ENCODE measurements at regions not wholly inside any gene's neighbourhood (a gene's known extent, or its start where the extent isn't known, plus 50 kb on each side); places are given as distances from the start of the nearest gene placed in this dataset.

- H3K27ac ChIP-seq (ENCODE audit: low read depth in 1 of 2, low read length in 2 of 2) = peak overlapping the region; percentile 74 to 81
- TF ChIP-seq NR2F2 (IDR thresholded peaks at IDR 0.05) (no peak), FOXA1 (IDR thresholded peaks at IDR 0.05) (no peak), CTCF (IDR thresholded peaks at IDR 0.05; ENCODE audit: low read depth, low read length, missing input control) (no peak), FOXA2 (IDR thresholded peaks at IDR 0.05) (no peak), TAF1 (conservative IDR thresholded peaks at IDR 0.05) (peak; percentile 63), YY1 (IDR thresholded peaks at IDR 0.05) (peak; percentile 88), RXRA (IDR thresholded peaks at IDR 0.05) (peak; percentile 19 to 36), SP1 (IDR thresholded peaks at IDR 0.05) (peak; percentile 57), HNF4A (conservative IDR thresholded peaks at IDR 0.05) (peak; percentile 27 to 42), RAD21 (IDR thresholded peaks at IDR 0.05) (peak; percentile 13 to 48)
- no peaks in the 10 kb centered on the region for H3K9me3 ChIP-seq (ENCODE audit: control insufficient read depth in 4 of 4, low read length in 3 of 4)
- H3K36me3 ChIP-seq (ENCODE audit: control insufficient read depth in 4 of 4, insufficient read depth in 3 of 4, low read depth in 1 of 4, low read length in 3 of 4) = no peaks in the 10 kb centered on the region
- H3K27me3 ChIP-seq (ENCODE audit: control insufficient read depth in 4 of 4, insufficient read depth in 4 of 4, low read length in 3 of 4) = no peaks in the 10 kb centered on the region
- 22% methylated on average over 16 of the region's 16 CpGs for WGBS
- peak overlapping the region; percentile 6 to 80 for H3K9ac ChIP-seq (ENCODE audit: low read depth in 1 of 2, low read length in 2 of 2)
- peaks cover 0 to 24% (median 14%) of the 10 kb centered on the region in 4 donors for H3K4me1 ChIP-seq (ENCODE audit: control insufficient read depth in 4 of 4, insufficient read depth in 4 of 4, low read length in 3 of 4)
- H3K4me3 ChIP-seq (ENCODE audit: low read depth in 1 of 3, low read length in 3 of 3) = peak overlapping the region; percentile 5 to 27 (median 24)
- no peak for DNase-seq (ENCODE audit: low spot score)
Measured at GRCh38 chr10:28807760-28808613, 130.7 kb downstream of the BAMBI start.

- TF ChIP-seq NR2F2 (IDR thresholded peaks at IDR 0.05) (no peak), HNF4G (IDR thresholded peaks at IDR 0.05) (no peak)
- Histone ChIP-seq H3K27ac (ENCODE audit: low read depth in 1 of 2, low read length in 2 of 2) (peak overlapping the region; percentile 55 to 81), H3K4me1 (ENCODE audit: control insufficient read depth in 4 of 4, insufficient read depth in 4 of 4, low read length in 3 of 4) (peaks cover 0 to 24% (median 14%) of the 10 kb centered on the region in 4 donors), H3K9me3 (ENCODE audit: control insufficient read depth in 4 of 4, low read length in 3 of 4) (no peaks in the 10 kb centered on the region), H3K27me3 (ENCODE audit: control insufficient read depth in 4 of 4, insufficient read depth in 4 of 4, low read length in 3 of 4) (no peaks in the 10 kb centered on the region), H3K4me3 (ENCODE audit: low read depth in 1 of 3, low read length in 3 of 3) (no peak overlapping the region), H3K36me3 (ENCODE audit: control insufficient read depth in 4 of 4, insufficient read depth in 3 of 4, low read depth in 1 of 4, low read length in 3 of 4) (no peaks in the 10 kb centered on the region), H3K9ac (ENCODE audit: low read depth in 1 of 2, low read length in 2 of 2) (peak overlapping the region in 1 of 2 donors; percentile 6)
- WGBS = 73% methylated on average over 6 of the region's 6 CpGs
- no peak for DNase-seq (ENCODE audit: low spot score)
Measured at GRCh38 chr10:28808693-28809092, 131.4 kb downstream of the BAMBI start.

- DNase-seq (ENCODE audit: low spot score) = no peak
- Histone ChIP-seq H3K27me3 (ENCODE audit: control insufficient read depth in 4 of 4, insufficient read depth in 4 of 4, low read length in 3 of 4) (no peaks in the 10 kb centered on the region), H3K9ac (ENCODE audit: low read depth in 1 of 2, low read length in 2 of 2) (no peak overlapping the region), H3K27ac (ENCODE audit: low read depth in 1 of 2, low read length in 2 of 2) (no peak overlapping the region), H3K4me3 (ENCODE audit: low read depth in 1 of 3, low read length in 3 of 3) (no peak overlapping the region), H3K36me3 (ENCODE audit: control insufficient read depth in 4 of 4, insufficient read depth in 3 of 4, low read depth in 1 of 4, low read length in 3 of 4) (no peaks in the 10 kb centered on the region), H3K4me1 (ENCODE audit: control insufficient read depth in 4 of 4, insufficient read depth in 4 of 4, low read length in 3 of 4) (peaks cover 0 to 24% (median 14%) of the 10 kb centered on the region in 4 donors), H3K9me3 (ENCODE audit: control insufficient read depth in 4 of 4, low read length in 3 of 4) (no peaks in the 10 kb centered on the region)
- WGBS = 77% methylated on average over 10 of the region's 10 CpGs
- TF ChIP-seq GABPA (IDR thresholded peaks at IDR 0.05 in 1 of 2, conservative IDR thresholded peaks at IDR 0.05 in 1 of 2) (no peak), RXRA (IDR thresholded peaks at IDR 0.05) (no peak), YY1 (IDR thresholded peaks at IDR 0.05) (no peak), HNF4G (IDR thresholded peaks at IDR 0.05) (no peak), RAD21 (IDR thresholded peaks at IDR 0.05) (no peak), MAX (IDR thresholded peaks at IDR 0.05) (no peak), FOXA2 (IDR thresholded peaks at IDR 0.05) (no peak), JUND (IDR thresholded peaks at IDR 0.05) (no peak), SP1 (IDR thresholded peaks at IDR 0.05) (no peak), CTCF (IDR thresholded peaks at IDR 0.05; ENCODE audit: low read depth, low read length, missing input control) (no peak), ATF3 (IDR thresholded peaks at IDR 0.05) (no peak), EGR1 (IDR thresholded peaks at IDR 0.05; ENCODE audit: low read depth in 2 of 2) (no peak), NR2F2 (IDR thresholded peaks at IDR 0.05) (no peak), HNF4A (conservative IDR thresholded peaks at IDR 0.05) (no peak), REST (IDR thresholded peaks at IDR 0.05) (no peak)
Measured at GRCh38 chr10:28810057-28810870, 132.9 kb downstream of the BAMBI start.
